Colonic mucosa (tissue), 4 donors: ENCODE measurements at regions not wholly inside any gene's neighbourhood (a gene's known extent, or its start where the extent isn't known, plus 50 kb on each side); places are given as distances from the start of the nearest gene placed in this dataset.

Experiments used
- DNase-seq: peaks from one replicate; pipeline ENCODE4 v3.0.0-alpha.2; 2020
- H3K27ac ChIP-seq: fragments of 200-600 bp; one replicate; pipeline ENCODE4 v1.8.0; 2021
- H3K27me3 ChIP-seq: fragments of 200-600 bp; one replicate; pipeline ENCODE4 v1.8.0; 2021
- H3K36me3 ChIP-seq: fragments of 200-600 bp; one replicate; pipeline ENCODE4 v1.8.0; 2021
- H3K4me1 ChIP-seq: fragments of 200-600 bp; one replicate; pipeline ENCODE4 v1.8.0; 2021; ENCODE audit warnings: mild to moderate bottlenecking
- H3K4me3 ChIP-seq: fragments of 200-600 bp; one replicate; pipeline ENCODE4 v1.8.0; 2021
- H3K9ac ChIP-seq, 2 donors: one replicate each; pipeline ENCODE4 v1.7.0; 2013; ENCODE audit warnings: control low read depth in 2 of 2, low read depth in 2 of 2, low read length in 2 of 2
- H3K9me3 ChIP-seq: fragments of 200-600 bp; one replicate; pipeline ENCODE4 v1.8.0; 2021
- CTCF ChIP-seq: fragments of 200-600 bp; IDR thresholded peaks from one replicate; pipeline ENCODE4 v1.8.0; 2022; ENCODE audit warnings: antibody characterized with exemption, mild to moderate bottlenecking
- intact Hi-C: fragments of 100-400 bp; cut with DNase I; formaldehyde crosslinking; loops from one replicate; pipeline ENCODE4 v1.14.1; 2022
- donor health status: healthy.
- donor health status: DM: no; HTN: no; CAD: no.
- donor health status: DM: no; HTN: no; CAD: no.

DNA sequence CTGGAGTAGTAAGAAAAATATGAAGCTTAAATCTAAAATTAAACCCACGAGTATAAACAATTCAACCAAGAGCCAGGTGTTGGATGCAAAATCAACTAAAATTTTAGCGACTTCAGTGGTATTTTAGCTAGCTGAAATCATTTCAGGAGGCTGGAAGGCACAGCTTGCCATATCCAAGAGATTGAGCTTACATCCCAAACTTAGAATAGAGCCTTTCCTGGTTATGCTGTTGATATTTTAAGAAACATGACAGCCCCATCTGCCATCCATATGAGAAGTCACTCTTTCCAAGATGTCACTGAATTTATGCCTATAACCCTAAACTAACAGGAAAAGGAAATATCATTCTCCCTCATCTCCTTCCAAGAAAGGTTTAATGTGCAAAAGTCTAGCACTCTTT, 334.0 kb downstream of the KCNA4 start:
- Histone ChIP-seq H3K9ac (no peak overlapping the region), H3K4me3 (no peak overlapping the region), H3K36me3 (no peaks in the 10 kb centered on the region), H3K27ac (no peak overlapping the region), H3K4me1 (no peaks in the 10 kb centered on the region), H3K9me3 (no peaks in the 10 kb centered on the region), H3K27me3 (no peaks in the 10 kb centered on the region)
- no peak for DNase-seq
- TF ChIP-seq CTCF, result no peak
- intact Hi-C loops, result no loop called here

- no peak for DNase-seq
- Histone ChIP-seq H3K27ac (no peak overlapping the region), H3K9me3 (no peaks in the 10 kb centered on the region), H3K36me3 (no peaks in the 10 kb centered on the region), H3K4me1 (no peaks in the 10 kb centered on the region), H3K9ac (no peak overlapping the region), H3K4me3 (no peak overlapping the region), H3K27me3 (no peaks in the 10 kb centered on the region)
- no peak for TF ChIP-seq CTCF
- intact Hi-C loops, result no loop called here
Measured at GRCh38 chr11:29679996-29680395, 336.8 kb downstream of the KCNA4 start.

GRCh38 chr11:29676993-29677392, 339.8 kb downstream of the KCNA4 start:
- H3K27me3 ChIP-seq, result no peaks in the 10 kb centered on the region
- H3K9me3 ChIP-seq, result no peaks in the 10 kb centered on the region
- no peak for DNase-seq
- intact Hi-C loops, result no loop called here
- TF ChIP-seq CTCF, result no peak
- H3K4me1 ChIP-seq, result no peaks in the 10 kb centered on the region
- H3K27ac ChIP-seq, result no peak overlapping the region
- no peak overlapping the region for H3K9ac ChIP-seq
- no peak overlapping the region for H3K4me3 ChIP-seq
- H3K36me3 ChIP-seq, result no peaks in the 10 kb centered on the region

DNA sequence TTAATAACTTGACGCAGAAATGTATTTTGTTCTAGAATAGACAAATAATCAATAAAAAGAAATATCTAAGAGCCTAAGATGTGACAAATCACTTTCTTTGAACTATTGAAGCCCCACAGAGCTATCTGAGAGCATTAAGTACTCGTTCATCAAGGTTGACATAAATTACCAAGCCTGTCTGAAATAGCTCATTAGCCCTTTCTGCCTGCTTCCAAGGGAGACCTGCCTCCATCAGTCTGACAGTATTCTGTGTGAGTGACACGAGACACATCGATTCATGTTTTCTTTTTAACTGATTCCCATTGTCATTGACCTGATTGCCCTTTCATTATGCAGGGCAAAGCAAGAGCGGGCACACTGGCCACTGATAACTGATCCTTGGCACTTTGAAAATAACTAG, 347.5 kb downstream of the KCNA4 start:
- no peaks in the 10 kb centered on the region for H3K36me3 ChIP-seq
- TF ChIP-seq CTCF, result no peak
- no peaks in the 10 kb centered on the region for H3K27me3 ChIP-seq
- no peak overlapping the region for H3K4me3 ChIP-seq
- DNase-seq, result no peak
- intact Hi-C loops, result no loop called here
- no peak overlapping the region for H3K9ac ChIP-seq
- H3K9me3 ChIP-seq, result no peaks in the 10 kb centered on the region
- no peak overlapping the region for H3K27ac ChIP-seq
- H3K4me1 ChIP-seq, result no peaks in the 10 kb centered on the region

DNA sequence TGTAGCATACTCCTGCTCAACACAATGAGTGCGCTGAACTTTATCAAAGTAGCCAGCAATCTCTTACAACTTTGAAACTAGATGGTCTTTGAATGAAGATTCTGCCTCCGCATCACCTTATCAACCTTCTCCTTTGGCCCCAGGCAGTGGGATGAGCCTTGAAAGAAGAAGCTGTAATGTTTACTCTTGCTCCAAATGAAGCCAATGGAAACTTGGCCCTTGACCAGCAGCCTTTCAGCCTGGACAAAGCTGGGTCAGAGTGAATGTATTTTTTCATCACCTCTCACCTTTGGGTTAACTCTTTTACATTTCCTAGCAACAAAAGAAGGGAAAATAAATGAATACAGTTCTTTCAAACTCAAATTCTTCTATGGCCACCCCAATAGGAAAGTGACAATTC, 359.1 kb downstream of the KCNA4 start:
- no peak overlapping the region for H3K9ac ChIP-seq
- H3K4me1 ChIP-seq, result no peaks in the 10 kb centered on the region
- intact Hi-C loops, result no loop called here
- TF ChIP-seq CTCF, result no peak
- H3K27ac ChIP-seq, result no peak overlapping the region
- H3K27me3 ChIP-seq, result no peaks in the 10 kb centered on the region
- no peak for DNase-seq
- no peak overlapping the region for H3K4me3 ChIP-seq
- no peaks in the 10 kb centered on the region for H3K9me3 ChIP-seq
- H3K36me3 ChIP-seq, result no peaks in the 10 kb centered on the region

DNA sequence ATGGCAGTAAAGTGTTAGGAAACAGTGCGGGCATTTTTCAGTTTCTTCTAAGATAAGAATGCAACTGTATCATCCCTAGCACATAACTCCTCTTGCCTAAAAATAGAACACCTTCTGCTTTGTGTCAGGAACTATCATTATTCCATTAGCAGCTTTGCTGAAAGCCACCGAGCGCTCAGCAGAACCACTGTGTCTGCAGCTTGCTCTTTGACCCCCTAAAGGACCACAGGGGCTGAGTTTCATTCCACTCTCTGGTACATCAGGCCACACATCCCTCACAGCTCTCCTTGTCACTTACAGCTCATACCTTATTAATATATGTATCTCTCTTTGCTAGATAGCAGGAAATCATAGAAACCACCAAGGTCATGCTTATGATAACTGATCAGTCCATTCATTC, 360.2 kb downstream of the KCNA4 start:
- H3K9me3 ChIP-seq, result no peaks in the 10 kb centered on the region
- no peak for TF ChIP-seq CTCF
- intact Hi-C loops, result no loop called here
- H3K4me3 ChIP-seq, result no peak overlapping the region
- no peaks in the 10 kb centered on the region for H3K36me3 ChIP-seq
- no peaks in the 10 kb centered on the region for H3K27me3 ChIP-seq
- no peak overlapping the region for H3K9ac ChIP-seq
- H3K27ac ChIP-seq, result no peak overlapping the region
- no peaks in the 10 kb centered on the region for H3K4me1 ChIP-seq
- DNase-seq, result no peak
